OCI-LY3 (cell line): ENCODE measurements at regions not wholly inside any gene's neighbourhood (a gene's known extent, or its start where the extent isn't known, plus 50 kb on each side); places are given as distances from the start of the nearest gene placed in this dataset.
A peak's percentile ranks its signal among the peaks of the same experiment; 100 is the strongest.

Experiments
- H2AFZ ChIP-seq: fragments of 200-600, 300-600 bp; shearing (Covaris generic); 2 replicates; pipeline ENCODE4 v1.6.0; 2014; ENCODE audit warnings: antibody characterized with exemption, low read depth, low read length
- H3K27ac ChIP-seq: fragments of 200-600, 300-600 bp; sonication (generic); 2 replicates; pipeline ENCODE4 v1.5.1; 2014; ENCODE audit warnings: mild to moderate bottlenecking, low read length, moderate library complexity, mixed read lengths
- H3K27me3 ChIP-seq: fragments of 200-600, 300-600 bp; sonication (generic); 2 replicates; pipeline ENCODE4 v1.6.1; 2014; ENCODE audit warnings: low read depth, low read length, mixed read lengths
- H3K36me3 ChIP-seq: fragments of 200-600, 300-600 bp; sonication (generic); replicated peaks from 2 replicates; pipeline ENCODE3; 2014; ENCODE audit warnings: low read depth, low read length, mixed read lengths
- H3K4me1 ChIP-seq: fragments of 300-600, 200-600 bp; sonication (generic); 2 replicates; pipeline ENCODE4 v1.6.1; 2014; ENCODE audit warnings: low read length, mixed read lengths
- H3K4me2 ChIP-seq: fragments of 200-600, 300-600 bp; sonication (generic); 2 replicates; pipeline ENCODE4 v1.6.1; 2014; ENCODE audit warnings: low read length, mixed read lengths
- H3K4me3 ChIP-seq: fragments of 300-600, 200-600 bp; sonication (generic); 2 replicates; pipeline ENCODE4 v1.5.1; 2014; ENCODE audit warnings: antibody characterized with exemption, mild to moderate bottlenecking, low read length, moderate library complexity
- H3K79me2 ChIP-seq: fragments of 300-600, 200-600 bp; shearing (Covaris generic); 2 replicates; pipeline ENCODE4 v1.6.1; 2014; ENCODE audit warnings: mild to moderate bottlenecking, low read length, mixed read lengths
- H3K9ac ChIP-seq: fragments of 300-600, 200-600 bp; shearing (Covaris generic); 2 replicates; pipeline ENCODE4 v1.6.0; 2014; ENCODE audit warnings: mild to moderate bottlenecking, low read length, moderate library complexity
- H3K9me3 ChIP-seq: fragments of 200-600, 300-600 bp; shearing (Covaris generic); 2 replicates; pipeline ENCODE4 v1.6.1; 2014; ENCODE audit warnings: low read length, mixed read lengths; ENCODE audit not compliant: insufficient read depth
- H4K20me1 ChIP-seq: fragments of 200-600, 300-600 bp; sonication (generic); 2 replicates; pipeline ENCODE4 v1.6.1; 2016; ENCODE audit warnings: low read length, mixed read lengths; ENCODE audit not compliant: insufficient read depth
- CTCF ChIP-seq: fragments of 200-600, 300-600 bp; sonication (generic); IDR thresholded peaks from 2 replicates; pipeline ENCODE4 v1.5.1; 2014; ENCODE audit warnings: antibody characterized with exemption, low read length, low read depth
- EZH2phosphoT487 ChIP-seq: fragments of 200-600 bp; shearing (Covaris generic); IDR thresholded peaks from 2 replicates; pipeline ENCODE4 v1.6.1; 2018; ENCODE audit warnings: antibody characterized with exemption, mixed run types, low read depth

- Histone ChIP-seq H3K79me2 (no peaks in the 10 kb centered on the region), H3K4me2 (peak overlapping the region; percentile 4; the same call in 1 of the 2 replicates), H3K9me3 (no peaks in the 10 kb centered on the region), H2AFZ (no peak overlapping the region), H3K27me3 (peaks cover 15% of the 10 kb centered on the region), H3K27ac (no peak overlapping the region), H3K4me1 (peaks cover 16% of the 10 kb centered on the region), H3K4me3 (no peak overlapping the region), H3K36me3 (no peaks in the 10 kb centered on the region), H3K9ac (no peak overlapping the region), H4K20me1 (no peaks in the 10 kb centered on the region)
- TF ChIP-seq EZH2phosphoT487: no peak
- no peak for TF ChIP-seq CTCF
Measured at GRCh38 chr13:39943711-39944110, 288.2 kb downstream of the COG6 start.

GRCh38 chr13:39945226-39945625 is 289.8 kb downstream of the COG6 start:
- Histone ChIP-seq H3K9me3 (no peaks in the 10 kb centered on the region), H3K4me2 (no peak overlapping the region), H3K27me3 (peaks cover 22% of the 10 kb centered on the region), H3K79me2 (no peaks in the 10 kb centered on the region), H3K27ac (no peak overlapping the region), H2AFZ (no peak overlapping the region), H3K9ac (no peak overlapping the region), H3K4me3 (no peak overlapping the region), H3K36me3 (no peaks in the 10 kb centered on the region), H3K4me1 (peaks cover 16% of the 10 kb centered on the region), H4K20me1 (no peaks in the 10 kb centered on the region)
- TF ChIP-seq EZH2phosphoT487: no peak
- TF ChIP-seq CTCF: no peak

GRCh38 chr13:39946769-39947168 is 291.3 kb downstream of the COG6 start:
- no peaks in the 10 kb centered on the region for H3K36me3 ChIP-seq
- no peak overlapping the region for H2AFZ ChIP-seq
- TF ChIP-seq EZH2phosphoT487 (no peak), CTCF (no peak)
- no peak overlapping the region for H3K4me2 ChIP-seq
- H4K20me1 ChIP-seq: no peaks in the 10 kb centered on the region
- H3K27me3 ChIP-seq: peaks cover 22% of the 10 kb centered on the region
- H3K27ac ChIP-seq: no peak overlapping the region
- H3K9me3 ChIP-seq: no peaks in the 10 kb centered on the region
- no peak overlapping the region for H3K4me3 ChIP-seq
- no peaks in the 10 kb centered on the region for H3K79me2 ChIP-seq
- H3K9ac ChIP-seq: no peak overlapping the region
- H3K4me1 ChIP-seq: peaks cover 16% of the 10 kb centered on the region

GRCh38 chr13:39951301-39951700 is 295.8 kb downstream of the COG6 start:
- H4K20me1 ChIP-seq: no peaks in the 10 kb centered on the region
- peaks cover 11% of the 10 kb centered on the region for H3K4me1 ChIP-seq
- no peaks in the 10 kb centered on the region for H3K79me2 ChIP-seq
- H3K27me3 ChIP-seq: peaks cover 31% of the 10 kb centered on the region
- TF ChIP-seq EZH2phosphoT487 (no peak), CTCF (no peak)
- no peak overlapping the region for H3K4me2 ChIP-seq
- H3K9ac ChIP-seq: no peak overlapping the region
- no peak overlapping the region for H3K27ac ChIP-seq
- no peak overlapping the region for H2AFZ ChIP-seq
- H3K4me3 ChIP-seq: no peak overlapping the region
- no peaks in the 10 kb centered on the region for H3K36me3 ChIP-seq
- no peaks in the 10 kb centered on the region for H3K9me3 ChIP-seq
